Immature natural killer cell (primary cell): ENCODE measurements at regions not wholly inside any gene's neighbourhood (a gene's known extent, or its start where the extent isn't known, plus 50 kb on each side); places are given as distances from the start of the nearest gene placed in this dataset.
A peak's percentile ranks its signal among the peaks of the same experiment; 100 is the strongest.
"Not testable (repeated sequence)": the region's sequence is repeated elsewhere in the genome, so short reads cannot be mapped to it uniquely, and the experiment has no call there.

ENCODE experiments used
- DNase-seq, 3 donors: peaks; one replicate each; pipeline ENCODE4 v3.0.0; 2022; ENCODE audit warnings: mixed read lengths in 1 of 3
- H3K27ac Mint-ChIP-seq, 6 donors: one replicate each; pipeline ENCODE4 v1.8.0; 2020; ENCODE audit warnings: mixed read lengths in 6 of 6, mild to moderate bottlenecking in 5 of 6, inconsistent platforms in 4 of 6, moderate library complexity in 3 of 6
- H3K27me3 Mint-ChIP-seq, 3 donors: one replicate each; pipeline ENCODE4 v1.8.0; 2020 to 2021; ENCODE audit warnings: low read depth in 3 of 3, mild to moderate bottlenecking in 3 of 3, mixed read lengths in 3 of 3, moderate library complexity in 3 of 3, inconsistent platforms in 1 of 3
- H3K36me3 Mint-ChIP-seq, 3 donors: one replicate each; pipeline ENCODE4 v1.8.0; 2020; ENCODE audit warnings: mixed read lengths in 3 of 3, inconsistent platforms in 2 of 3, mild to moderate bottlenecking in 2 of 3
- H3K4me1 Mint-ChIP-seq, 2 donors: one replicate each; pipeline ENCODE4 v1.8.0; 2020; ENCODE audit warnings: inconsistent platforms in 2 of 2, mild to moderate bottlenecking in 2 of 2, mixed read lengths in 2 of 2, moderate library complexity in 1 of 2
- H3K4me3 Mint-ChIP-seq, 5 donors: one replicate each; pipeline ENCODE4 v1.8.0; 2020; ENCODE audit warnings: mild to moderate bottlenecking in 5 of 5, mixed read lengths in 5 of 5, inconsistent platforms in 3 of 5, moderate library complexity in 3 of 5
- H3K9me3 Mint-ChIP-seq, 6 donors: one replicate each; pipeline ENCODE4 v1.8.0; 2020; ENCODE audit warnings: mild to moderate bottlenecking in 6 of 6, mixed read lengths in 6 of 6, inconsistent platforms in 4 of 6, moderate library complexity in 3 of 6

DNA sequence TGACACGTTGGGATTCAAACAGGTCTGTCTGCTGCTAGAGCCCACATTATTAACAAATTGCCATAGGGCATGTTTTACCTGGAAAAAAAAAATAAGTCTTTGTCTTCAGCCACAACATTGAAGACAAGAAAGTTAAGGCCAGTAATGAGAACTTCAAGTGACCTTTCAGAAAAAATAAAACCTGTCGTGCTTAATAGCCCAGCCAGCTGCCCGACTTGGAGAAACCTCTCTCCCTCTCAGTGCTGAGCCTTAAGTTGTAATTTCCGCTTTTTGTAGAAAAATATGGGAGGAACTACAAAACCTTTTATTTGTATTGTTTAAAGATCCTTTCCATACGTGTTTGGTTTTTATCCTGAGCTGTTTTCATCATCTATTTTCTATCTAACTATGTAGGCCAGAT, 454.3 kb upstream of the SLITRK6 start:
- not testable (repeated sequence) for H3K27ac Mint-ChIP-seq, H3K36me3 Mint-ChIP-seq, H3K4me1 Mint-ChIP-seq, H3K4me3 Mint-ChIP-seq, DNase-seq, H3K27me3 Mint-ChIP-seq, H3K9me3 Mint-ChIP-seq

DNA sequence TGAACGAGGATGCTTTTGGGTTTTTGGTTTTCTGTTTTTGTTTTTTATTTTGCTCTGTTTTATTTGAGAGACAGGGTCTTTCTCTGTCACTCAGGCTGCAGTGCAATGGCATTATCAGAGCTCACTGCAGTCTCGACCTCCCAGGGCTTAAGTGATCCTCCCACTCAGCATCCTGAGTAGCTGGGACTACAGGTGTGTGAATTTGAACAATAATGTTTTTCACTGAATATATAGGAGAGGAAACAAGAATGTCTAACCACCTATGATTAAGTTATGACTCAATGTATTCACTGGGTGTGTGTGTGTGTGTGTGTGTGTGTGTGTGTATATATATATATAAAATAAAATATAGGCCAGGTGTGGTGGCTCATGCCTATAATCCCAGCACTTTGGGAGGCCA, 456.6 kb upstream of the SLITRK6 start:
- H3K27me3 Mint-ChIP-seq, H3K9me3 Mint-ChIP-seq, H3K4me3 Mint-ChIP-seq, H3K4me1 Mint-ChIP-seq, H3K27ac Mint-ChIP-seq, H3K36me3 Mint-ChIP-seq, DNase-seq: not testable (repeated sequence)

DNA sequence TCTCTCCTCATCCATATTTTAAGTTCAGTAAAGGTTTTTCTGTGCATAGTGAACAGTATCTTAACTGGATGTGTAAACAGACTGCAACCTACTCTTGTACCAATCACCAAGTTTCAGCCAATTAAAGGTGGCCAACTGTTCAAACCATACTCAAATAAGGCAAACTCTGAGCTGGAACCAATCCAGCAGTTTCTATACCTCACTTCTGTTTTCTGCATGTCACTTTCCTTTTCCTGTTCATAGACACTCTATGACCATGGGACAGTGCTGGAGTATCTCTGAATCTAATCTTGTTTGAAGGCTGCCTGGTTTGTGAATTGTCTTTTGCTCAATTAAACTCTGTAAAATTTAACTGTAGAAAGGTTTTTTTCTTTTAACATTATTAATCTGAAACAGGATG, 470.3 kb upstream of the SLITRK6 start:
- DNase-seq: no peak
- Mint-ChIP-seq H3K27me3 (no peaks in the 10 kb centered on the region), H3K27ac (no peak overlapping the region), H3K36me3 (no peaks in the 10 kb centered on the region), H3K9me3 (peaks cover 0 to 11% (median 6%) of the 10 kb centered on the region in 6 donors), H3K4me3 (no peak overlapping the region), H3K4me1 (no peaks in the 10 kb centered on the region)

DNA sequence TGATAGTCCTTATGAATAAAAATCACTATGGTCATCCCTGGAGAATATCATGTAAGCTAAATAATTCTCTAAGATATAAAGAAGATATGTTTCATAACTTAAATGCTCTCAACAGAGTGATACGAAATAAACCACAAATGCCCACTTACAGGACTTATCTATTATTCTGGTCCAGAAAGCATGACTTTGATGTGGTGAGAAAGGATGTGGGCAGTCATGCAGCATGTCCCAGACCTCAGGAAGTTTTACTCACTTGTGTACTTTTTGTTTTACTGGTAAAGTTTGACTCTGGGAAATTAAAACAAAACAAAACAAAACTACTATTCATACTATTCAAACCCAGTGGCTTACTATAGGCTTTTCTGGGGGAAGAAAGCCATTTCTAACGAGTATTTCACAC, 483.2 kb upstream of the SLITRK6 start:
- Mint-ChIP-seq H3K27ac (no peak overlapping the region), H3K9me3 (peaks cover 0 to 21% (median 12%) of the 10 kb centered on the region in 6 donors), H3K27me3 (no peaks in the 10 kb centered on the region), H3K36me3 (no peaks in the 10 kb centered on the region), H3K4me3 (no peak overlapping the region), H3K4me1 (no peaks in the 10 kb centered on the region)
- DNase-seq: peak in 1 of 3 donors; percentile 1

DNA sequence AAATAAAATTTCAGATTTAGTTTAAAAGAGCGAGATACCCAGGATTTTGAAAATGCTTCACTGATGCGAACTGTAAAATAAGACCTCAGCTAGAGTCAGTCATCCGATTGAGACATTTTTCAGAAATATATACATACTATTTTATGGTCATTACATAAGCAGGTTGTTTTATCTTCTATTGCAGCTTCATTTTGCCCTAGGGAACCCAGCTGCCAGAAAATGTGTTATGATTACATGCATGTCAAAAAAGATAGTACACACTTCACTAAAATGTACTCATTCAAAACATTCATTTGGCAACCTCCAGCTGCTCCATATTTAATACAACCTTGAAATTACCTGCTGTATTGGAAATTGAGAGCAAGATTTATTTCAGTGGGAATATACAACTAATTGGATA, 483.8 kb upstream of the SLITRK6 start:
- DNase-seq: no peak
- H3K27me3 Mint-ChIP-seq: no peaks in the 10 kb centered on the region
- H3K36me3 Mint-ChIP-seq: no peaks in the 10 kb centered on the region

DNA sequence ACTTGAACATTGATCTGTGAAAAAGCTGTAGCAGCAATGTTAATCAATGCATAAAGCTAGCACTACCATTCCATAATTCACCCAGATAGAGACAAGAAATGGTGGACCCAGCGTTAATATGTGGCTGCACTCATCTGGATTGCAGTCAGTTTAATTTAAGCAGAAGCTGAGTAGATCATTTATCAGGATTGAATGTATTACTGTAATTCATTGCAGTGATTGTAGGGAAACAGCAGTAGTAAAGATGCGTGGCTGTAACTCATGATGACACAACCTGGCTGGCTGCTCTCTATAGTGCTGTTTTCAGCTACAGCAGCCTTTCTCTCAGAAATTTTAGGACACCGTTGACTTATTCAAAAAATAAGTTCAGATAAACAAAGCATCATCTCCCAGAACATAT, 499.5 kb upstream of the SLITRK6 start:
- Mint-ChIP-seq H3K36me3 (no peaks in the 10 kb centered on the region), H3K4me1 (no peaks in the 10 kb centered on the region), H3K9me3 (peaks cover 4 to 22% (median 8%) of the 10 kb centered on the region in 6 donors), H3K27me3 (no peaks in the 10 kb centered on the region), H3K4me3 (no peak overlapping the region), H3K27ac (no peak overlapping the region)
- no peak for DNase-seq

More for the DNA sequence above, 483.8 kb upstream of the SLITRK6 start:
- Mint-ChIP-seq H3K9me3 (peaks cover 0 to 20% (median 10%) of the 10 kb centered on the region in 6 donors), H3K4me3 (no peak overlapping the region), H3K4me1 (no peaks in the 10 kb centered on the region), H3K27ac (no peak overlapping the region)

DNA sequence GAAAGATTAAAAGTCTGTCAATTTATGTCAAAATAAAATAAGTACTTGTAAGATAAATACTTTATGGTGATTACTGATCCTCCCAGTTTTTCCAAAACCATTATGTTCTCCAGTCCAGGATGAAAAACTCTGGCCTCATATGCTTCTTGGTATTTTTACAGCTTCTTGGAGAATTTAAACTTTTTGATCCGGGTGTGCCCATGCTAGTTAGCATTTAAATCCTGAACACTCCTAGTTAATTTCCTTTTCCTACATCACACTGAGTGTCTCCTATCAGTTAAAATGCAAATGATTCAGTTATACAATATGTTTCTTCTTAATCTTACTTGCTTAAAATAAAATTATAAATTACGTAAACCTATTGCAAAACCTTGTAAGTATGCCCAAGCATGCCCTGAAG, 499.9 kb upstream of the SLITRK6 start:
- Mint-ChIP-seq H3K27me3 (no peaks in the 10 kb centered on the region), H3K4me1 (no peaks in the 10 kb centered on the region), H3K9me3 (peaks cover 4 to 18% (median 6%) of the 10 kb centered on the region in 6 donors), H3K27ac (no peak overlapping the region), H3K36me3 (no peaks in the 10 kb centered on the region), H3K4me3 (no peak overlapping the region)
- no peak for DNase-seq

GRCh38 chr13:86309881-86310280, 510.7 kb upstream of the SLITRK6 start:
- no peak overlapping the region for H3K27ac Mint-ChIP-seq
- H3K4me1 Mint-ChIP-seq: no peaks in the 10 kb centered on the region
- H3K27me3 Mint-ChIP-seq: no peaks in the 10 kb centered on the region
- no peak for DNase-seq
- H3K36me3 Mint-ChIP-seq: no peaks in the 10 kb centered on the region
- no peak overlapping the region for H3K4me3 Mint-ChIP-seq
- peaks cover 6 to 21% (median 11%) of the 10 kb centered on the region in 6 donors for H3K9me3 Mint-ChIP-seq

DNA sequence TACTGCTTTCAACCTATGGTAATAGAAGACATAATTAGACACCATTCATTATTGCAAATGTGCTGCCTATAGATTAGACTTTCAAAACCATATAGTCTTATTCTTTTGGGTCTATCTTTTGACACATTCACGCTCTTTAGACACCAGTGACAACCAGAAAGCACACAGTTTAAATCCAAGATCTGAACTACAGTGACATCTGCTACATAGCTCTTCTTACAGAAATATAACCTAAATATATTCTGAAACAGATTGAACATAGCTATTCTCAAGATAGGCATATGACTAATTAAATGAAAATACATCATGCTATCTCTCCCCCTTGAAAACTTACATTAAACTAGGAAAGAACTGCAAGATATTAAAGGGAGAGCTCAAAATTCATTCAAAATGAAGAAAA, 514.2 kb upstream of the SLITRK6 start:
- H3K4me1 Mint-ChIP-seq: no peaks in the 10 kb centered on the region
- H3K9me3 Mint-ChIP-seq: peaks cover 11 to 26% (median 14%) of the 10 kb centered on the region in 6 donors
- no peak overlapping the region for H3K4me3 Mint-ChIP-seq
- H3K36me3 Mint-ChIP-seq: no peaks in the 10 kb centered on the region
- DNase-seq: no peak
- no peak overlapping the region for H3K27ac Mint-ChIP-seq
- no peaks in the 10 kb centered on the region for H3K27me3 Mint-ChIP-seq

GRCh38 chr13:86318450-86318849, 519.2 kb upstream of the SLITRK6 start:
- no peaks in the 10 kb centered on the region for H3K36me3 Mint-ChIP-seq
- H3K27ac Mint-ChIP-seq: no peak overlapping the region
- peaks cover 11 to 27% (median 17%) of the 10 kb centered on the region in 6 donors for H3K9me3 Mint-ChIP-seq
- no peak overlapping the region for H3K4me3 Mint-ChIP-seq
- no peaks in the 10 kb centered on the region for H3K27me3 Mint-ChIP-seq
- DNase-seq: no peak
- no peaks in the 10 kb centered on the region for H3K4me1 Mint-ChIP-seq

DNA sequence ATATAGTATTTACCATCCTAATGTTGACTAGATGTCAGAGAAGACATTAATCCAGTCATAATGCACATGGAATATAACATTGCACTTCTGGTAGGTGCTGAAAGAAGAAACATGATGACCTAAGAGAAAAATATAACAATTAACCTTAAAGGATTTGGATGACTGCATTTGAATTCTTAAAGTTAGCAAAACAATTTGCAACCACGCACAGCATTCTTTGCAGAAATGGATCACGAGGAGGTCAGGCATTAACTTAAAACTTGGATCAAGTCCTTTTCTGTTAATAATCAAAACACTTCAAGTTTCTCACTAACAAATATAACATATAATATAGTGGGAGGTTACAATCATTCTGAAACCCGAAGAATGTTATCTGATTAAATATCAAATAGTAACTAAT, 525.0 kb upstream of the SLITRK6 start:
- no peaks in the 10 kb centered on the region for H3K36me3 Mint-ChIP-seq
- peaks cover 3 to 33% (median 14%) of the 10 kb centered on the region in 6 donors for H3K9me3 Mint-ChIP-seq
- DNase-seq: no peak
- H3K4me3 Mint-ChIP-seq: no peak overlapping the region
- H3K4me1 Mint-ChIP-seq: no peaks in the 10 kb centered on the region
- no peaks in the 10 kb centered on the region for H3K27me3 Mint-ChIP-seq
- H3K27ac Mint-ChIP-seq: no peak overlapping the region

- Mint-ChIP-seq H3K9me3 (peaks cover 9 to 21% (median 13%) of the 10 kb centered on the region in 6 donors), H3K36me3 (no peaks in the 10 kb centered on the region), H3K4me3 (no peak overlapping the region), H3K27ac (no peak overlapping the region), H3K4me1 (no peaks in the 10 kb centered on the region), H3K27me3 (no peaks in the 10 kb centered on the region)
- DNase-seq: no peak
Measured at GRCh38 chr13:86355301-86355700, 556.1 kb upstream of the SLITRK6 start.

GRCh38 chr13:86357106-86357505, 557.9 kb upstream of the SLITRK6 start:
- no peak for DNase-seq
- no peak overlapping the region for H3K4me3 Mint-ChIP-seq
- no peak overlapping the region for H3K27ac Mint-ChIP-seq
- no peaks in the 10 kb centered on the region for H3K36me3 Mint-ChIP-seq
- no peaks in the 10 kb centered on the region for H3K4me1 Mint-ChIP-seq
- peaks cover 0 to 2% (median 1%) of the 10 kb centered on the region in 3 donors for H3K27me3 Mint-ChIP-seq
- H3K9me3 Mint-ChIP-seq: peaks cover 9 to 23% (median 19%) of the 10 kb centered on the region in 6 donors

DNA sequence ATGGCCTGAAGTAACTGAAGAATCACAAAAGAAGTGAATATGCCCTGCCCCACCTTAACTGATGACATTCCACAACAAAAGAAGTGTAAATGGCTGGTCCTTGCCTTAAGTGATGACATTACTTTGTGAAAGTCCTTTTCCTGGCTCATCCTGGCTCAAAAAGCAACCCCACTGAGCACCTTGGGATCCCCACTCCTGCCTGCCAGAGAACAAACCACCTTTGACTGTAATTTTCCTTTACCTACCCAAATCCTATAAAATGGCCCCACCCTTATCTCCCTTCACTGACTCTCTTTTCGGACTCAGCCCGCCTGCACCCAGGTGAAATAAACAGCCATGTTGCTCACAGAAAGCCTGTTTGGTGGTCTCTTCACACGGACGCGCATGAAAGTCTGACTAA, 564.5 kb upstream of the SLITRK6 start:
- H3K27ac Mint-ChIP-seq: not testable (repeated sequence)

DNA sequence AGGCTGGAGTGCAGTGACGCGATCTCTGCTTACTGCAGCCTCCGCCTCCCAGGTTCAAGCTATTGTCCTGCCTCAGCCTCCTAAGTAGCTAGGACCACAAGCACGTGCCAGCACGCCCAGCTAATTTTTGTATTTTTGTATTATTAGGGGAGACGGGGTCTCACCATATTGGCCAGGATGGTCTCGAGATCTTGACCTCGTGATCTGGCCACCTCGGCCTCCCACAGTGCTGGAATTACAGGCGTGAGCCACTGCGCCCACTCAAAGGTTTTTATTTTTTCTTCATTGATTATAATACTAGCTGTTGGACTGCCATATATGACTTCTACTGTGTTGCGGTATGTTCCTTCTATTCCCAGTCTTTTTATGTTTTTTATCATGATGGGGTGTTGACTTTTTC, 569.7 kb upstream of the SLITRK6 start:
- no peak for DNase-seq
- no peaks in the 10 kb centered on the region for H3K4me1 Mint-ChIP-seq
- H3K27ac Mint-ChIP-seq: no peak overlapping the region

More for the DNA sequence above, 564.5 kb upstream of the SLITRK6 start:
- H3K4me1 Mint-ChIP-seq, DNase-seq, H3K27me3 Mint-ChIP-seq, H3K4me3 Mint-ChIP-seq, H3K36me3 Mint-ChIP-seq: not testable (repeated sequence)
- H3K9me3 Mint-ChIP-seq: peaks cover 6 to 33% (median 18%) of the 10 kb centered on the region in 6 donors

More for the DNA sequence above, 569.7 kb upstream of the SLITRK6 start:
- Mint-ChIP-seq H3K4me3 (no peak overlapping the region), H3K36me3 (no peaks in the 10 kb centered on the region), H3K9me3 (peaks cover 15 to 53% (median 30%) of the 10 kb centered on the region in 6 donors), H3K27me3 (peaks cover 0 to 2% (median 0%) of the 10 kb centered on the region in 3 donors)
